H1 (cell line): ENCODE measurements at regions not wholly inside any gene's neighbourhood (a gene's known extent, or its start where the extent isn't known, plus 50 kb on each side); places are given as distances from the start of the nearest gene placed in this dataset.

Experiments
- CTCF ChIA-PET: fragments of 300-600 bp; sonication (Branson Sonifier 250); formaldehyde crosslinking; loops from one replicate; lab custom pipeline; 2021; ENCODE audit not compliant: partially characterized antibody; lab: Charles Lee
- POLR2A ChIA-PET: fragments of 300-600 bp; sonication (Branson Sonifier 250); formaldehyde crosslinking; loops from one replicate; lab custom pipeline; 2021; ENCODE audit warnings: inconsistent platforms; ENCODE audit not compliant: partially characterized antibody; lab: Charles Lee
- DNase-seq, 2 experiments: peaks; one replicate each; pipeline versions ENCODE4 v3.0.0 to v3.0.0-alpha.2; 2010 to 2022; ENCODE audit warnings: low spot score in 2 of 2, low read depth in 1 of 2, mixed read lengths in 1 of 2
- FAIRE-seq: peaks from 2 replicates; lab custom pipeline; 2011; peaks lifted over from hg19 to GRCh38; lab: Jason Lieb, UNC
- H2AFZ ChIP-seq: 2 replicates; pipeline ENCODE4 v1.8.1; 2012; ENCODE audit warnings: low read length, inconsistent platforms
- H2AK5ac ChIP-seq: 2 replicates; pipeline ENCODE4 v1.6.1; 2013; ENCODE audit warnings: low read depth, low read length
- H2BK120ac ChIP-seq: replicated peaks from 2 replicates; pipeline ENCODE3; 2013; ENCODE audit warnings: low read depth, low read length, inconsistent platforms
- H2BK12ac ChIP-seq: 2 replicates; pipeline ENCODE4 v1.6.1; 2013; ENCODE audit warnings: low read depth, low read length
- H2BK15ac ChIP-seq: 2 replicates; pipeline ENCODE4 v1.6.1; 2013; ENCODE audit warnings: low read length
- H2BK20ac ChIP-seq: 2 replicates; pipeline ENCODE4 v1.6.1; 2013; ENCODE audit warnings: low read length
- H2BK5ac ChIP-seq: 2 replicates; pipeline ENCODE4 v1.6.1; 2013; ENCODE audit warnings: low read depth, low read length
- H3K14ac ChIP-seq: 2 replicates; pipeline ENCODE4 v1.6.1; 2013; ENCODE audit warnings: inconsistent platforms; ENCODE audit not compliant: insufficient read length
- H3K18ac ChIP-seq: 2 replicates; pipeline ENCODE4 v1.6.1; 2013; ENCODE audit warnings: low read length; ENCODE audit errors: extremely low read depth
- H3K23ac ChIP-seq: 2 replicates; pipeline ENCODE4 v1.6.1; 2013; ENCODE audit warnings: inconsistent platforms; ENCODE audit not compliant: insufficient read length
- H3K23me2 ChIP-seq: 2 replicates; pipeline ENCODE4 v1.6.1; 2013; ENCODE audit warnings: low read depth, low read length
- H3K27ac ChIP-seq: 2 replicates; pipeline ENCODE4 v1.6.1; 2011; ENCODE audit warnings: low read depth, low read length, inconsistent platforms
- H3K27me3 ChIP-seq, 4 experiments: replicated peaks in 1 of 4; 1 replicate in 1 of 4; 2 replicates in 3 of 4; pipeline versions ENCODE4 v1.6.1 to v1.8.1; 2011 to 2013; ENCODE audit warnings: low read length in 3 of 4, mild to moderate bottlenecking in 3 of 4, inconsistent platforms in 2 of 4, mixed read lengths in 2 of 4, moderate library complexity in 1 of 4; ENCODE audit not compliant: control insufficient read depth in 3 of 4, insufficient read depth in 3 of 4; ENCODE audit errors: extremely low read depth in 1 of 4
- H3K36me3 ChIP-seq, 4 experiments: 2 replicates each; pipeline versions ENCODE4 v1.6.1 to v1.8.1; 2011 to 2013; ENCODE audit warnings: mild to moderate bottlenecking in 4 of 4, low read length in 3 of 4, moderate library complexity in 2 of 4, control low read depth in 1 of 4, inconsistent platforms in 1 of 4; ENCODE audit not compliant: insufficient read depth in 4 of 4, control insufficient read depth in 2 of 4
- H3K4ac ChIP-seq: replicated peaks from 2 replicates; pipeline ENCODE3; 2013; ENCODE audit warnings: low read length, low read depth, mixed read lengths, inconsistent platforms; ENCODE audit not compliant: insufficient read length
- H3K4me1 ChIP-seq, 4 experiments: replicated peaks in 1 of 4; 1 replicate in 1 of 4; 2 replicates in 3 of 4; pipeline versions ENCODE4 v1.6.1 to v1.8.1; 2011 to 2013; ENCODE audit warnings: low read length in 3 of 4, inconsistent platforms in 2 of 4, mixed read lengths in 1 of 4; ENCODE audit not compliant: insufficient read depth in 4 of 4, control insufficient read depth in 3 of 4
- H3K4me2 ChIP-seq, 2 experiments: 2 replicates each; pipeline versions ENCODE4 v1.6.1 to v1.8.1; 2011 to 2013; ENCODE audit warnings: low read depth in 2 of 2, low read length in 2 of 2, control low read depth in 1 of 2, inconsistent platforms in 1 of 2, mild to moderate bottlenecking in 1 of 2; ENCODE audit not compliant: insufficient read depth in 1 of 2
- H3K4me3 ChIP-seq, 4 experiments: fragments of 200-600, 300-600 bp in 1 of 4; sonication (generic), shearing (Covaris generic), sonication (Bioruptor Twin) in 1 of 4; 2 replicates each; pipeline versions ENCODE4 v1.5.1 to v1.8.1; 2011 to 2016; ENCODE audit warnings: low read length in 4 of 4, low read depth in 3 of 4, control low read depth in 2 of 4, inconsistent platforms in 2 of 4, mild to moderate bottlenecking in 2 of 4, mixed read lengths in 1 of 4, moderate library complexity in 1 of 4; ENCODE audit not compliant: insufficient read depth in 2 of 4; ENCODE audit errors: extremely low read depth in 1 of 4
- H3K56ac ChIP-seq: replicated peaks from 2 replicates; pipeline ENCODE3; 2013; ENCODE audit warnings: low read depth, mild to moderate bottlenecking, mixed read lengths, low read length, inconsistent platforms; ENCODE audit not compliant: insufficient read length
- H3K79me1 ChIP-seq: 2 replicates; pipeline ENCODE4 v1.6.1; 2013; ENCODE audit warnings: low read depth, low read length, control low read depth
- H3K79me2 ChIP-seq, 2 experiments: 2 replicates each; pipeline versions ENCODE4 v1.6.1 to v1.8.1; 2012 to 2013; ENCODE audit warnings: low read length in 2 of 2, mild to moderate bottlenecking in 2 of 2, inconsistent platforms in 1 of 2; ENCODE audit not compliant: insufficient read depth in 2 of 2, control insufficient read depth in 1 of 2
- H3K9ac ChIP-seq, 4 experiments: replicated peaks in 1 of 4; 1 replicate in 1 of 4; 2 replicates in 3 of 4; pipeline versions ENCODE4 v1.6.1 to v1.8.1; 2011 to 2013; ENCODE audit warnings: low read depth in 3 of 4, low read length in 3 of 4, control low read depth in 2 of 4, mild to moderate bottlenecking in 2 of 4, moderate library complexity in 2 of 4, inconsistent platforms in 1 of 4; ENCODE audit errors: extremely low read depth in 1 of 4
- H3K9me3 ChIP-seq, 2 experiments: 2 replicates each; pipeline versions ENCODE4 v1.6.1 to v1.8.1; 2012 to 2013; ENCODE audit warnings: mild to moderate bottlenecking in 2 of 2, moderate library complexity in 2 of 2, control low read depth in 1 of 2, inconsistent platforms in 1 of 2, low read depth in 1 of 2, low read length in 1 of 2, mixed read lengths in 1 of 2; ENCODE audit not compliant: insufficient read depth in 2 of 2
- H4K20me1 ChIP-seq, 2 experiments: replicated peaks in 1 of 2; 2 replicates each; pipeline versions ENCODE3 to v1.8.1; 2011 to 2013; ENCODE audit warnings: inconsistent platforms in 2 of 2, low read length in 2 of 2, mild to moderate bottlenecking in 1 of 2; ENCODE audit not compliant: insufficient read depth in 2 of 2, control insufficient read depth in 1 of 2
- H4K5ac ChIP-seq: 2 replicates; pipeline ENCODE4 v1.6.1; 2013; ENCODE audit warnings: low read length, low read depth, mixed read lengths, inconsistent platforms; ENCODE audit not compliant: insufficient read length
- H4K8ac ChIP-seq: 2 replicates; pipeline ENCODE4 v1.8.0; 2013; ENCODE audit warnings: mild to moderate bottlenecking, moderate library complexity, low read length, inconsistent platforms; ENCODE audit not compliant: insufficient read depth; ENCODE audit errors: extremely low read depth
- H4K91ac ChIP-seq: replicated peaks from 2 replicates; pipeline ENCODE3; 2013; ENCODE audit warnings: low read length, mixed read lengths, inconsistent platforms; ENCODE audit not compliant: insufficient read length
- MAX ChIP-seq: IDR thresholded peaks from 2 replicates; pipeline ENCODE4 v1.6.1; 2012; ENCODE audit warnings: inconsistent platforms
- NRF1 ChIP-seq: IDR thresholded peaks from 2 replicates; pipeline ENCODE4 v1.6.1; 2011; ENCODE audit warnings: mild to moderate bottlenecking, low read depth, low read length, improper control_type of control experiment
- ZNF274 ChIP-seq: IDR thresholded peaks from 2 replicates; pipeline ENCODE4 v1.7.0; 2012; ENCODE audit warnings: low read length, borderline replicate concordance; ENCODE audit errors: extremely low read depth
- WGBS, 2 experiments: shearing (Covaris generic) in 1 of 2; methylation state at CpG; one replicate each; pipeline versions ENCODE4 v1.1.6 to v1.1.7; 2013 to 2015; ENCODE audit warnings: low lambda C conversion rate in 2 of 2, mixed read lengths in 2 of 2, inconsistent platforms in 1 of 2, low coverage in 1 of 2, missing lambda C conversion rate in 1 of 2; ENCODE audit not compliant: insufficient replicate concordance in 2 of 2, insufficient coverage in 1 of 2, insufficient read length in 1 of 2; ENCODE audit errors: extremely low coverage in 1 of 2, missing lambda C conversion rate in 1 of 2; 5-methylcytosine and 5-hydroxymethylcytosine counted together

- no peaks in the 10 kb centered on the region for H3K9me3 ChIP-seq
- no peak overlapping the region for H4K5ac ChIP-seq
- peak overlapping the region; percentile 90 for H4K91ac ChIP-seq
- DNase-seq: peak in 1 of 2 experiments; percentile 60
- 30% methylated on average over 25 of the region's 25 CpGs; no CpG with 5 or more reads in 1 of the 2 experiments for WGBS, 2 experiments
- POLR2A ChIA-PET: interaction anchor here (0.8 to 1.5 kb wide), 9 partner anchors 9 to 75 kb away, joined by 3 to 7 read pairs (median 3); no protein-coding TSS in a partner anchor
- no peak overlapping the region for H3K27ac ChIP-seq
- no peaks in the 10 kb centered on the region for H3K79me2 ChIP-seq
- peak overlapping the region; percentile 8 for H2BK120ac ChIP-seq
- no peak for FAIRE-seq
- H3K18ac ChIP-seq: peak overlapping the region; percentile 88; the same call in 1 of the 2 replicates
- no peak overlapping the region for H3K56ac ChIP-seq
- H3K27me3 ChIP-seq: peaks cover 0 to 23% (median 8%) of the 10 kb centered on the region in 4 experiments; a peak in 6 of 7 replicates
- H2BK20ac ChIP-seq: peak overlapping the region; percentile 38; the same call in 1 of the 2 replicates
- H3K4me1 ChIP-seq: peaks cover 7 to 36% (median 29%) of the 10 kb centered on the region in 4 experiments
- H2AK5ac ChIP-seq: no peak overlapping the region
- peak overlapping the region; percentile 47; the same call in 1 of the 2 replicates for H2BK5ac ChIP-seq
- peak overlapping the region; percentile 36 to 61 (median 39) for H3K4me3 ChIP-seq
- TF ChIP-seq MAX (peak; percentile 28), NRF1 (no peak), ZNF274 (no peak)
- no peak overlapping the region for H3K14ac ChIP-seq
- H3K9ac ChIP-seq: 0 out of 7 replicates have a peak overlapping the region, but pooled peaks of 1 of the 4 experiments have one; percentile 1
- no peak overlapping the region for H3K23ac ChIP-seq
- H3K79me1 ChIP-seq: no peaks in the 10 kb centered on the region
- H2BK15ac ChIP-seq: peak overlapping the region; percentile 62; the same call in 1 of the 2 replicates
- CTCF ChIA-PET: interaction anchor here (0.7 to 7.1 kb wide), 39 partner anchors 9 to 226 kb away, joined by 3 to 54 read pairs (median 6); no protein-coding TSS in a partner anchor
- no peaks in the 10 kb centered on the region for H3K36me3 ChIP-seq
- H3K4me2 ChIP-seq: peak overlapping the region; percentile 73 to 77
- H4K8ac ChIP-seq: 0 out of 2 replicates have a peak overlapping the region, but pooled peaks have one; percentile 36
- peak overlapping the region; percentile 32; the same call in 1 of the 2 replicates for H2BK12ac ChIP-seq
- H3K23me2 ChIP-seq: peaks cover 9% of the 10 kb centered on the region
- H2AFZ ChIP-seq: no peak overlapping the region
- no peak overlapping the region for H3K4ac ChIP-seq
- no peaks in the 10 kb centered on the region for H4K20me1 ChIP-seq
Observed at GRCh38 chr5:176743868-176744583, 66.3 kb upstream of the UNC5A start.
